HepG2 (cell line): ENCODE measurements at regions not wholly inside any gene's neighbourhood (a gene's known extent, or its start where the extent isn't known, plus 50 kb on each side); places are given as distances from the start of the nearest gene placed in this dataset.

Source experiments
- ATAC-seq: fragments of 200-7000 bp; cut with Tn5 transposase; 3 replicates; pipeline ENCODE4 v1.9.1; 2020; ENCODE audit warnings: mild to moderate bottlenecking, moderate library complexity
- BruUV-seq: library from RNA; stranded (reverse); fragments of 400-500 nt; replicated peaks from 2 replicates; lab custom pipeline; 2021; lab: Mats Ljungman, UMichigan
- CTCF ChIA-PET: fragments of 300-600 bp; formaldehyde crosslinking; extraction: SDS; loops from one replicate; lab custom pipeline; 2021; ENCODE audit warnings: low total read pairs, inconsistent platforms, low intra/inter-chr PET ratio; lab: Yijun Ruan, JAX
- POLR2A ChIA-PET: fragments of 350-600 bp; sonication (Branson Sonifier 250); formaldehyde crosslinking; loops from one replicate; lab custom pipeline; 2020; ENCODE audit warnings: antibody characterized with exemption, inconsistent platforms; lab: Yijun Ruan, JAX
- DNase-seq: peaks from one replicate; pipeline ENCODE4 v3.0.0-alpha.2; 2015; ENCODE audit warnings: low spot score
- FAIRE-seq: peaks from 3 replicates; lab custom pipeline; 2011; peaks lifted over from hg19 to GRCh38; lab: Jason Lieb, UNC
- H2AFZ ChIP-seq: one replicate; pipeline ENCODE4 v1.6.1; 2011; ENCODE audit warnings: low read length, inconsistent platforms
- H3K27ac ChIP-seq: fragments of 300-600 bp; 3 replicates; pipeline ENCODE4 v1.8.0; 2011; ENCODE audit warnings: mixed run types, mild to moderate bottlenecking, mixed read lengths, low read length, inconsistent platforms; ENCODE audit not compliant: insufficient read depth; ENCODE audit errors: extremely low read length
- H3K27me3 ChIP-seq, 2 experiments: fragments of 200-600 bp in 1 of 2; 2 replicates in 1 of 2; 3 replicates in 1 of 2; pipeline versions ENCODE4 v1.6.0 to v1.8.0; 2011; ENCODE audit warnings: low read length in 2 of 2, mild to moderate bottlenecking in 2 of 2, moderate library complexity in 2 of 2, inconsistent platforms in 1 of 2; ENCODE audit not compliant: insufficient read depth in 2 of 2, control insufficient read depth in 1 of 2
- H3K36me3 ChIP-seq, 2 experiments: fragments of 200-600 bp in 1 of 2; replicated peaks in 1 of 2; 2 replicates in 1 of 2; 3 replicates in 1 of 2; pipeline versions ENCODE4 v1.5.1 to v1.8.0; 2011; ENCODE audit warnings: low read length in 2 of 2, inconsistent platforms in 1 of 2; ENCODE audit not compliant: insufficient read depth in 2 of 2, control insufficient read depth in 1 of 2
- H3K4me1 ChIP-seq: 2 replicates; pipeline ENCODE4 v1.5.1; 2012; ENCODE audit warnings: low read length, inconsistent platforms; ENCODE audit not compliant: insufficient read depth
- H3K4me2 ChIP-seq: 2 replicates; pipeline ENCODE4 v1.6.0; 2011; ENCODE audit warnings: low read depth, low read length, inconsistent platforms
- H3K4me3 ChIP-seq, 3 experiments: fragments of 200-600 bp in 1 of 3; sonication (generic), shearing (Covaris generic) in 1 of 3; replicated peaks in 1 of 3; 2 replicates each; pipeline ENCODE4 v1.5.1; 2011 to 2016; ENCODE audit warnings: low read length in 3 of 3, inconsistent platforms in 2 of 3, low read depth in 2 of 3, mild to moderate bottlenecking in 2 of 3, control low read depth in 1 of 3, mixed read lengths in 1 of 3; ENCODE audit not compliant: insufficient read depth in 1 of 3
- H3K79me2 ChIP-seq: one replicate; pipeline ENCODE4 v1.6.1; 2011; ENCODE audit warnings: low read length, inconsistent platforms; ENCODE audit not compliant: insufficient read depth
- H3K9ac ChIP-seq: 2 replicates; pipeline ENCODE4 v1.6.0; 2011; ENCODE audit warnings: mild to moderate bottlenecking, low read depth, low read length, inconsistent platforms; ENCODE audit not compliant: insufficient read depth
- H3K9me3 ChIP-seq: 2 replicates; pipeline ENCODE4 v1.5.1; 2012; ENCODE audit warnings: mild to moderate bottlenecking, low read length
- H4K20me1 ChIP-seq: 2 replicates; pipeline ENCODE4 v1.6.0; 2011; ENCODE audit warnings: inconsistent platforms, mild to moderate bottlenecking, low read length, moderate library complexity; ENCODE audit not compliant: insufficient read depth
- ARHGAP35 ChIP-seq: sonication (generic); formaldehyde crosslinking; IDR thresholded peaks from 2 replicates; pipeline ENCODE4 v1.9.0; 2022; ENCODE audit warnings: mild to moderate bottlenecking, inconsistent platforms, moderate library complexity, missing genetic modification reagents, borderline replicate concordance
- BCL6 ChIP-seq: IDR thresholded peaks from 2 replicates; pipeline ENCODE4 v1.6.1; 2016; ENCODE audit warnings: missing genetic modification reagents, missing compliant biosample characterization
- CENPX ChIP-seq: sonication (generic); formaldehyde crosslinking; IDR thresholded peaks from 2 replicates; pipeline ENCODE4 v1.9.0; 2021; ENCODE audit warnings: mild to moderate bottlenecking, missing genetic modification reagents, moderate library complexity
- EED ChIP-seq: sonication (generic); formaldehyde crosslinking; IDR thresholded peaks from 2 replicates; pipeline ENCODE4 v1.5.0; 2020; ENCODE audit warnings: mild to moderate bottlenecking, missing genetic modification reagents
- EZH2 ChIP-seq: conservative IDR thresholded peaks from 2 replicates; pipeline ENCODE4 v1.6.1; 2012; ENCODE audit warnings: mild to moderate bottlenecking, low read depth, low read length, moderate library complexity
- GRHL1 ChIP-seq: sonication (generic); formaldehyde crosslinking; conservative IDR thresholded peaks from 2 replicates; pipeline ENCODE4 v1.8.0; 2022; ENCODE audit warnings: missing genetic modification reagents
- KLF6 ChIP-seq: IDR thresholded peaks from 2 replicates; pipeline ENCODE4 v1.8.0; 2016; ENCODE audit warnings: missing biosample characterization, missing genetic modification reagents
- MAFK ChIP-seq, 2 experiments: IDR thresholded peaks in 1 of 2; conservative IDR thresholded peaks in 1 of 2; 2 replicates each; pipeline ENCODE4 v1.6.1; 2011; ENCODE audit warnings: improper control_type of control experiment in 2 of 2, low read length in 2 of 2
- NBN ChIP-seq: fragments of 450-650 bp; conservative IDR thresholded peaks from 2 replicates; pipeline ENCODE4 v1.6.1; 2017
- NFIB ChIP-seq: sonication (generic); formaldehyde crosslinking; IDR thresholded peaks from 2 replicates; pipeline ENCODE4 v1.9.0; 2021; ENCODE audit warnings: missing genetic modification reagents, mild to moderate bottlenecking, borderline replicate concordance
- NRL ChIP-seq: sonication (generic); formaldehyde crosslinking; IDR thresholded peaks from 2 replicates; pipeline ENCODE4 v1.5.0; 2020; ENCODE audit warnings: missing genetic modification reagents, mild to moderate bottlenecking, moderate library complexity, borderline replicate concordance
- TGIF2 ChIP-seq: IDR thresholded peaks from 2 replicates; pipeline ENCODE4 v1.6.1; 2016; ENCODE audit warnings: control low read depth, missing compliant biosample characterization
- XRCC5 ChIP-seq: fragments of 200-400 bp; formaldehyde crosslinking; optimal IDR thresholded peaks from 2 replicates; pipeline ENCODE3; 2017; ENCODE audit warnings: mild to moderate bottlenecking, low read length
- ZNF343 ChIP-seq: sonication (generic); formaldehyde crosslinking; IDR thresholded peaks from 2 replicates; pipeline ENCODE4 v1.4.0; 2020; ENCODE audit warnings: mild to moderate bottlenecking, missing genetic modification reagents
- ZNF891 ChIP-seq: sonication (generic); formaldehyde crosslinking; IDR thresholded peaks from 2 replicates; pipeline ENCODE4 v1.5.0; 2020; ENCODE audit warnings: mild to moderate bottlenecking, missing genetic modification reagents
- WGBS: methylation state at CpG from one replicate; pipeline ENCODE4 v1.1.6; 2017; ENCODE audit warnings: low lambda C conversion rate; 5-methylcytosine and 5-hydroxymethylcytosine counted together
- in situ Hi-C: cut with HindIII; loops from 2 replicates; pipeline ENCODE4 v1.10.0; 2017; ENCODE audit warnings: low pct_unique_long_range_greater_than_20kb; ENCODE audit not compliant: extremely low pct_ligation_motif_present
- intact Hi-C: fragments of 100-400 bp; cut with micrococcal nuclease; formaldehyde crosslinking; loops from one replicate; pipeline ENCODE4 v1.10.0; 2022; ENCODE audit not compliant: unreplicated experiment

- TF ChIP-seq GRHL1 (CRISPR knock-in tag) (no peak), EED (no peak), NFIB (no peak), BCL6 (CRISPR knock-in tag) (no peak), XRCC5 (no peak), TGIF2 (no peak), ZNF891 (CRISPR knock-in tag) (no peak), EZH2 (no peak), NRL (CRISPR knock-in tag) (no peak), CENPX (no peak), NBN (no peak)
Measured at GRCh38 chr14:27270716-27271115, 672.9 kb upstream of the NOVA1 start (continued).

- no peaks in the 10 kb centered on the region for H4K20me1 ChIP-seq
- no peak for ATAC-seq
- no peaks in the 10 kb centered on the region for H3K4me1 ChIP-seq
- no peak for FAIRE-seq
- DNase-seq = no peak
- no peak overlapping the region for H2AFZ ChIP-seq
- in situ Hi-C loops = no loop called here
- no peak for TF ChIP-seq ARHGAP35 (CRISPR knock-in tag)
- TF ChIP-seq MAFK (conservative IDR thresholded peaks at IDR 0.05 in 1 of 2, IDR thresholded peaks at IDR 0.05 in 1 of 2; ENCODE audit: low read length in 2 of 2) = peak in 1 of 2 experiments; percentile 32; a peak in 2 of 4 replicates
- TF ChIP-seq ZNF343 (CRISPR knock-in tag) = no peak
- TF ChIP-seq KLF6 (CRISPR knock-in tag) = no peak
- no peak overlapping the region for H3K9ac ChIP-seq
- ChIA-PET POLR2A (no interaction called here), CTCF (no interaction called here)
- no peak overlapping the region for H3K4me2 ChIP-seq
- H3K27ac ChIP-seq = no peak overlapping the region
- H3K4me3 ChIP-seq = no peak overlapping the region
- peaks cover 90% of the 10 kb centered on the region for H3K9me3 ChIP-seq
- BruUV-seq = no TSS peak
- no peaks in the 10 kb centered on the region for H3K27me3 ChIP-seq
- H3K36me3 ChIP-seq = no peaks in the 10 kb centered on the region
- intact Hi-C loops = no loop called here
- 3% methylated on average over 2 of the region's 2 CpGs for WGBS
- no peaks in the 10 kb centered on the region for H3K79me2 ChIP-seq
Measured at GRCh38 chr14:27278341-27278740, 680.5 kb upstream of the NOVA1 start.
